ENCODE measurements at regions not wholly inside any gene's neighbourhood (a gene's known extent, or its start where the extent isn't known, plus 50 kb on each side); places are given as distances from the start of the nearest gene placed in this dataset.

GRCh38 chr4:116397291-116397690, 688.1 kb downstream of the TRAM1L1 start:
- TF ChIP-seq POLR2AphosphoS5 (IDR thresholded peaks at IDR 0.05; ENCODE audit: low read depth, low read length): no peak
- no peak for TF ChIP-seq REST (IDR thresholded peaks at IDR 0.05; ENCODE audit: insufficient read depth in 1 of 2, low read depth in 2 of 2, low read length in 2 of 2)
- no peak for TF ChIP-seq TAF1 (IDR thresholded peaks at IDR 0.05; ENCODE audit: borderline replicate concordance, insufficient read depth, low read length)
- TF ChIP-seq SIN3A (IDR thresholded peaks at IDR 0.05; ENCODE audit: borderline replicate concordance, insufficient read depth, low read length): no peak
- no peak for TF ChIP-seq FOXP2 (optimal IDR thresholded peaks at IDR 0.05; ENCODE audit: borderline replicate concordance, extremely low read depth, extremely low read length, insufficient read depth)

Measured in PFSK-1 (cell line).